Astrocyte (in vitro differentiated cells and primary cell): ENCODE measurements at regions not wholly inside any gene's neighbourhood (a gene's known extent, or its start where the extent isn't known, plus 50 kb on each side); places are given as distances from the start of the nearest gene placed in this dataset.

Experiments used
- EZH2 ChIP-seq: IDR thresholded peaks from 2 replicates; pipeline ENCODE4 v1.6.1; 2012; ENCODE audit warnings: mild to moderate bottlenecking, low read length, inconsistent platforms; ENCODE audit not compliant: insufficient read depth
- TF ChIP-seq, protein P1 (sequence below): IDR thresholded peaks from 2 replicates; pipeline ENCODE4 v1.5.1; 2011; ENCODE audit warnings: low read depth, mild to moderate bottlenecking, inconsistent platforms, low read length, moderate library complexity; ENCODE audit not compliant: insufficient read depth

DNA sequence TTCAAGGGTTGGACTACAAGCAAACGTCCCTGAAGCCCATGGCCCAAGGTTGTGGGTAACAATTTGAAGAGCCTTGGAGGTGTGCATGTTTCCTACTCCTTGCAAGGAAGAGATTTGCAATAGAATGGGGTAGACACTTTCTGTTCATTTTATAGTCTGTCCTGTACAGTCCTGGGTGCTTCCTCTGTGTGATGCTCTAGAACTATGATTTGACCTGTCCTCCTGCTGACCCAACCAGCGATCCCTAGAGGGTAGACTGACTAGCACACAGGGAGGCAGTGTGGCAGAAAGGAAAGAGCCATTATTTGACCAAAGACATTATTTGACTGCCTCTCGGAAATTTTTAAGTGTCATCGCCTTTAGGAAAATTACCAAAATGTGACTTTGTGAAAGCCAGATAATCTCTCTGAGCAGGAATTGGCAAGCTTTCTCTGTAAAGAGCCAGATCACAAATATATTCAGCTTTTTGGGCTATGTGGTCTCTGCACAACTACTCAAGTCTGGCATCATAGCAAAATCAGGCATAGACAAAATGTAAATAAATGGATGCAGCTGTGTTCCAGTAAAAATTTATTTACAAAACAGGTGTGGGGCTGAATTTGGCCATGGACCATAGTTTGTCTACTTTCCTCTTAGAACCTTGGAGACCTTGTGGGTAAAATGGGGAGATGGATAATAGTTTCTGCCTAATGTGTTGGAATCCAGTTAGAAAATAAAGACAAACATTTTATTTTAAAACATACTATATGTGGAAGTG, 106.8 kb downstream of the DMRT2 start:
- TF ChIP-seq, protein P1, sequence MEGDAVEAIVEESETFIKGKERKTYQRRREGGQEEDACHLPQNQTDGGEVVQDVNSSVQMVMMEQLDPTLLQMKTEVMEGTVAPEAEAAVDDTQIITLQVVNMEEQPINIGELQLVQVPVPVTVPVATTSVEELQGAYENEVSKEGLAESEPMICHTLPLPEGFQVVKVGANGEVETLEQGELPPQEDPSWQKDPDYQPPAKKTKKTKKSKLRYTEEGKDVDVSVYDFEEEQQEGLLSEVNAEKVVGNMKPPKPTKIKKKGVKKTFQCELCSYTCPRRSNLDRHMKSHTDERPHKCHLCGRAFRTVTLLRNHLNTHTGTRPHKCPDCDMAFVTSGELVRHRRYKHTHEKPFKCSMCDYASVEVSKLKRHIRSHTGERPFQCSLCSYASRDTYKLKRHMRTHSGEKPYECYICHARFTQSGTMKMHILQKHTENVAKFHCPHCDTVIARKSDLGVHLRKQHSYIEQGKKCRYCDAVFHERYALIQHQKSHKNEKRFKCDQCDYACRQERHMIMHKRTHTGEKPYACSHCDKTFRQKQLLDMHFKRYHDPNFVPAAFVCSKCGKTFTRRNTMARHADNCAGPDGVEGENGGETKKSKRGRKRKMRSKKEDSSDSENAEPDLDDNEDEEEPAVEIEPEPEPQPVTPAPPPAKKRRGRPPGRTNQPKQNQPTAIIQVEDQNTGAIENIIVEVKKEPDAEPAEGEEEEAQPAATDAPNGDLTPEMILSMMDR, result no peak
- TF ChIP-seq EZH2, result no peak
